Fibroblast of lung (primary cell): ENCODE measurements at regions not wholly inside any gene's neighbourhood (a gene's known extent, or its start where the extent isn't known, plus 50 kb on each side); places are given as distances from the start of the nearest gene placed in this dataset.

Experiments used
- DNase-seq, 2 donors: peaks; one replicate each; pipeline versions ENCODE4 v3.0.0 to v3.0.0-alpha.2; 2010; ENCODE audit warnings: low read depth in 2 of 2
- H2AFZ ChIP-seq: 2 replicates; pipeline ENCODE4 v1.5.1; 2012; ENCODE audit warnings: low read length, control low read depth, inconsistent platforms
- H3K27ac ChIP-seq: 2 replicates; pipeline ENCODE4 v1.5.1; 2011; ENCODE audit warnings: low read length, control low read depth; ENCODE audit not compliant: insufficient read depth
- H3K27me3 ChIP-seq: 2 replicates; pipeline ENCODE4 v1.5.1; 2011; ENCODE audit warnings: mild to moderate bottlenecking, low read length; ENCODE audit not compliant: control insufficient read depth, insufficient read depth
- H3K36me3 ChIP-seq: 2 replicates; pipeline ENCODE4 v1.5.1; 2011; ENCODE audit warnings: low read length; ENCODE audit not compliant: control insufficient read depth, insufficient read depth
- H3K4me1 ChIP-seq: 2 replicates; pipeline ENCODE4 v1.5.1; 2011; ENCODE audit warnings: low read length; ENCODE audit not compliant: control insufficient read depth, insufficient read depth; ENCODE audit errors: extremely low read depth
- H3K4me2 ChIP-seq: 2 replicates; pipeline ENCODE4 v1.5.1; 2011; ENCODE audit warnings: low read length, control low read depth; ENCODE audit not compliant: insufficient read depth; ENCODE audit errors: extremely low read depth
- H3K4me3 ChIP-seq, 4 experiments: fragments of 200-600 bp in 1 of 4; sonication (generic) in 1 of 4; replicated peaks in 1 of 4; 2 replicates each; pipeline ENCODE4 v1.5.1; 2011 to 2016; ENCODE audit warnings: low read length in 4 of 4, low read depth in 3 of 4, mild to moderate bottlenecking in 3 of 4, control low read depth in 2 of 4, inconsistent platforms in 1 of 4, mixed read lengths in 1 of 4; ENCODE audit not compliant: insufficient read depth in 1 of 4; ENCODE audit errors: control extremely low read depth in 1 of 4
- H3K79me2 ChIP-seq: 2 replicates; pipeline ENCODE4 v1.5.1; 2012; ENCODE audit warnings: mild to moderate bottlenecking, low read length, inconsistent platforms; ENCODE audit not compliant: control insufficient read depth, insufficient read depth
- H3K9ac ChIP-seq: 2 replicates; pipeline ENCODE4 v1.5.1; 2011; ENCODE audit warnings: mild to moderate bottlenecking, low read length, control low read depth; ENCODE audit not compliant: insufficient read depth
- H3K9me3 ChIP-seq: 2 replicates; pipeline ENCODE4 v1.5.1; 2012; ENCODE audit warnings: low read depth, low read length; ENCODE audit not compliant: control insufficient read depth, insufficient read depth
- H4K20me1 ChIP-seq: 2 replicates; pipeline ENCODE4 v1.5.1; 2011; ENCODE audit warnings: low read length; ENCODE audit not compliant: control insufficient read depth, insufficient read depth; ENCODE audit errors: extremely low read depth
- EZH2 ChIP-seq: IDR thresholded peaks from 2 replicates; pipeline ENCODE4 v1.5.1; 2012; ENCODE audit warnings: low read length, control low read depth, mild to moderate bottlenecking; ENCODE audit errors: missing control alignments
- TF ChIP-seq, protein P1 (sequence below), 2 donors: IDR thresholded peaks in 1 of 2; conservative IDR thresholded peaks in 1 of 2; 1 replicate in 1 of 2; 2 replicates in 1 of 2; pipeline ENCODE4 v1.5.1; 2011 to 2012; ENCODE audit warnings: low read length in 2 of 2, control low read depth in 1 of 2, inconsistent platforms in 1 of 2, low read depth in 1 of 2, mild to moderate bottlenecking in 1 of 2

GRCh38 chr2:176492583-176492982, 223.3 kb downstream of the MTX2 start:
- H3K36me3 ChIP-seq = no peaks in the 10 kb centered on the region
- TF ChIP-seq, protein P1, sequence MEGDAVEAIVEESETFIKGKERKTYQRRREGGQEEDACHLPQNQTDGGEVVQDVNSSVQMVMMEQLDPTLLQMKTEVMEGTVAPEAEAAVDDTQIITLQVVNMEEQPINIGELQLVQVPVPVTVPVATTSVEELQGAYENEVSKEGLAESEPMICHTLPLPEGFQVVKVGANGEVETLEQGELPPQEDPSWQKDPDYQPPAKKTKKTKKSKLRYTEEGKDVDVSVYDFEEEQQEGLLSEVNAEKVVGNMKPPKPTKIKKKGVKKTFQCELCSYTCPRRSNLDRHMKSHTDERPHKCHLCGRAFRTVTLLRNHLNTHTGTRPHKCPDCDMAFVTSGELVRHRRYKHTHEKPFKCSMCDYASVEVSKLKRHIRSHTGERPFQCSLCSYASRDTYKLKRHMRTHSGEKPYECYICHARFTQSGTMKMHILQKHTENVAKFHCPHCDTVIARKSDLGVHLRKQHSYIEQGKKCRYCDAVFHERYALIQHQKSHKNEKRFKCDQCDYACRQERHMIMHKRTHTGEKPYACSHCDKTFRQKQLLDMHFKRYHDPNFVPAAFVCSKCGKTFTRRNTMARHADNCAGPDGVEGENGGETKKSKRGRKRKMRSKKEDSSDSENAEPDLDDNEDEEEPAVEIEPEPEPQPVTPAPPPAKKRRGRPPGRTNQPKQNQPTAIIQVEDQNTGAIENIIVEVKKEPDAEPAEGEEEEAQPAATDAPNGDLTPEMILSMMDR (conservative IDR thresholded peaks at IDR 0.05 in 1 of 2, IDR thresholded peaks at IDR 0.05 in 1 of 2; ENCODE audit: low read depth in 1 of 2, low read length in 2 of 2) = no peak
- TF ChIP-seq EZH2 = no peak
- H4K20me1 ChIP-seq = no peaks in the 10 kb centered on the region
- no peak for DNase-seq
- peaks cover 8% of the 10 kb centered on the region for H3K27me3 ChIP-seq
- no peak overlapping the region for H2AFZ ChIP-seq
- H3K4me2 ChIP-seq = no peak overlapping the region
- no peak overlapping the region for H3K9ac ChIP-seq
- H3K79me2 ChIP-seq = no peaks in the 10 kb centered on the region
- no peak overlapping the region for H3K27ac ChIP-seq
- no peaks in the 10 kb centered on the region for H3K4me1 ChIP-seq
- no peaks in the 10 kb centered on the region for H3K9me3 ChIP-seq
- no peak overlapping the region for H3K4me3 ChIP-seq

DNA sequence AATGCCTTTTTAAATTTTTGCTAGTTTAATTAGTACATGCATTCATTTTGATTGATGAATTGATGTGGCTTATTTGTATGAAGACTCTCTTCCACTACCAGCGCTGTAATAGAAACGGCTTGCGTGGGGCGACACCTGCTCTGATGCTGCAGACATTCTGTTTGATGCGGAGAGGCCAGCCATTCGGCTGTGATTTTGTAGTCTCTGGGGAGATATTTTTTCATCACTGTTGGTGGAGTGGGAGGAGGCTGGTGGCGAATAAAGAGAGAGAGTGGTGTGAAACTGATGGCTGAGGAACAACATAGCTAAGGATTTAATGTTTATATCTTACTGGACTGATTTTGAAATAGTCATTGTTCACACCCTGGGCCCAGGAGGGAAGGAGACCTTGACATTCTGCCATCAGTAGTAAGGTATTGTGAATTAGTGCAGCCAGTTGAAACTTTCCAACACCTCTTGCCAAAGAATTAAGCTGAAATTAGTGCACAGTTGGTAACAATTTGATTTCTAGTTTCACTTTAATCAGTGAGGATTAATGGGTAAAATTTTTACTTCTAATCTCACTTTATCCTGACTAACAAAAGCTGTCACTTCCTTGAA, 224.1 kb downstream of the MTX2 start:
- H3K27ac ChIP-seq = no peak overlapping the region
- no peaks in the 10 kb centered on the region for H3K36me3 ChIP-seq
- H2AFZ ChIP-seq = no peak overlapping the region
- no peaks in the 10 kb centered on the region for H3K79me2 ChIP-seq
- H3K9ac ChIP-seq = no peak overlapping the region
- DNase-seq = no peak
- TF ChIP-seq, protein P1 (conservative IDR thresholded peaks at IDR 0.05 in 1 of 2, IDR thresholded peaks at IDR 0.05 in 1 of 2; ENCODE audit: low read depth in 1 of 2, low read length in 2 of 2) = no peak
- TF ChIP-seq EZH2 = no peak
- H4K20me1 ChIP-seq = no peaks in the 10 kb centered on the region
- H3K4me3 ChIP-seq = no peak overlapping the region
- no peaks in the 10 kb centered on the region for H3K9me3 ChIP-seq
- no peaks in the 10 kb centered on the region for H3K4me1 ChIP-seq
- H3K4me2 ChIP-seq = no peak overlapping the region
- peaks cover 6% of the 10 kb centered on the region for H3K27me3 ChIP-seq

- Histone ChIP-seq H3K36me3 (no peaks in the 10 kb centered on the region), H3K27ac (no peak overlapping the region), H3K4me1 (no peaks in the 10 kb centered on the region), H3K27me3 (peaks cover 6% of the 10 kb centered on the region), H3K4me2 (no peak overlapping the region), H3K9ac (no peak overlapping the region), H3K9me3 (no peaks in the 10 kb centered on the region), H3K4me3 (no peak overlapping the region), H4K20me1 (no peaks in the 10 kb centered on the region), H2AFZ (no peak overlapping the region), H3K79me2 (no peaks in the 10 kb centered on the region)
- TF ChIP-seq, protein P1 (conservative IDR thresholded peaks at IDR 0.05 in 1 of 2, IDR thresholded peaks at IDR 0.05 in 1 of 2; ENCODE audit: low read depth in 1 of 2, low read length in 2 of 2) = no peak
- no peak for TF ChIP-seq EZH2
- DNase-seq = no peak
Measured at GRCh38 chr2:176493909-176494308, 224.7 kb downstream of the MTX2 start.
